ENCODE measurements at regions not wholly inside any gene's neighbourhood (a gene's known extent, or its start where the extent isn't known, plus 50 kb on each side); places are given as distances from the start of the nearest gene placed in this dataset.

DNA sequence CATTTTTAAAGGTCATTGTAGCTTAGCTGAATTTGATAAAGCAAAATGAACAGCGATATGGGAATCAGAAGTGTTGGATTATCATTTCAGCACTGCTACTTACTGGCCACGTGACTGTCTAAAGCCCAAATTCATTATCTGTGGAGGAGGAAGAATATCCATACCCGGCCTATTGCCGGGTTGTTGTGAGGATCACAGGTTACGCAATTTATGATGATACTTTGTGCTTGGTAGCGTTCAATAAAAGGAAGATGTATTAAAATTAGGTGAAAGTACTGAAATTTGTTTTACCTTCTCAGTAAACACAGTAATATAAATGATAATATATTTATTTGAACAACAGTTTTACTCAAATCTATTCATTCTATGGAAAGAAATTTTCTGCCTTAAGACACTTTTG lies 1540.2 kb downstream of the ADGRL3 start:
- no peak for DNase-seq (ENCODE audit: low read depth, low spot score)
- no peaks in the 10 kb centered on the region for H3K79me2 ChIP-seq (ENCODE audit: control insufficient read depth, insufficient read depth, low read length)
- H3K4me3 ChIP-seq (ENCODE audit: control insufficient read depth in 2 of 3, extremely low read depth in 1 of 3, insufficient read depth in 2 of 3, low read depth in 1 of 3, low read length in 3 of 3): no peak overlapping the region
- H3K27me3 ChIP-seq (ENCODE audit: control insufficient read depth, extremely low read depth, insufficient read depth, low read length): no peaks in the 10 kb centered on the region
- no peaks in the 10 kb centered on the region for H3K36me3 ChIP-seq (ENCODE audit: control insufficient read depth in 2 of 2, extremely low read depth in 1 of 2, insufficient read depth in 2 of 2, low read length in 2 of 2)
- H4K20me1 ChIP-seq (ENCODE audit: control insufficient read depth, extremely low read depth, insufficient read depth, low read length): no peaks in the 10 kb centered on the region
- no peaks in the 10 kb centered on the region for H3K9me3 ChIP-seq (ENCODE audit: control insufficient read depth, low read depth, low read length)
- no peaks in the 10 kb centered on the region for H3K9me1 ChIP-seq (ENCODE audit: control insufficient read depth, extremely low read depth, insufficient read depth, low read length)
- no peaks in the 10 kb centered on the region for H3K4me1 ChIP-seq (ENCODE audit: control insufficient read depth, extremely low read depth, insufficient read depth, low read length)
- dilution Hi-C loops (cut with MboI; ENCODE audit: extremely low pct_ligation_motif_present, low sequenced_read_pairs): no loop called here
- no peak overlapping the region for H3K9ac ChIP-seq (ENCODE audit: control insufficient read depth, extremely low read depth, insufficient read depth, low read length)
- no peak overlapping the region for H3K4me2 ChIP-seq (ENCODE audit: control insufficient read depth, extremely low read depth, insufficient read depth, low read depth, low read length)
- TF ChIP-seq, protein P1, sequence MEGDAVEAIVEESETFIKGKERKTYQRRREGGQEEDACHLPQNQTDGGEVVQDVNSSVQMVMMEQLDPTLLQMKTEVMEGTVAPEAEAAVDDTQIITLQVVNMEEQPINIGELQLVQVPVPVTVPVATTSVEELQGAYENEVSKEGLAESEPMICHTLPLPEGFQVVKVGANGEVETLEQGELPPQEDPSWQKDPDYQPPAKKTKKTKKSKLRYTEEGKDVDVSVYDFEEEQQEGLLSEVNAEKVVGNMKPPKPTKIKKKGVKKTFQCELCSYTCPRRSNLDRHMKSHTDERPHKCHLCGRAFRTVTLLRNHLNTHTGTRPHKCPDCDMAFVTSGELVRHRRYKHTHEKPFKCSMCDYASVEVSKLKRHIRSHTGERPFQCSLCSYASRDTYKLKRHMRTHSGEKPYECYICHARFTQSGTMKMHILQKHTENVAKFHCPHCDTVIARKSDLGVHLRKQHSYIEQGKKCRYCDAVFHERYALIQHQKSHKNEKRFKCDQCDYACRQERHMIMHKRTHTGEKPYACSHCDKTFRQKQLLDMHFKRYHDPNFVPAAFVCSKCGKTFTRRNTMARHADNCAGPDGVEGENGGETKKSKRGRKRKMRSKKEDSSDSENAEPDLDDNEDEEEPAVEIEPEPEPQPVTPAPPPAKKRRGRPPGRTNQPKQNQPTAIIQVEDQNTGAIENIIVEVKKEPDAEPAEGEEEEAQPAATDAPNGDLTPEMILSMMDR (optimal IDR thresholded peaks at IDR 0.05 in 1 of 3, IDR thresholded peaks at IDR 0.05 in 1 of 3, conservative IDR thresholded peaks at IDR 0.05 in 1 of 3; ENCODE audit: extremely low read depth in 1 of 3, insufficient read depth in 2 of 3, low read length in 3 of 3): no peak
- no peak for TF ChIP-seq EZH2 (IDR thresholded peaks at IDR 0.05; ENCODE audit: low read length)
- no peak overlapping the region for H3K27ac ChIP-seq (ENCODE audit: control insufficient read depth, insufficient read depth, low read length)
- H2AFZ ChIP-seq (ENCODE audit: control insufficient read depth, low read length): no peak overlapping the region
- no peak for FAIRE-seq

DNA sequence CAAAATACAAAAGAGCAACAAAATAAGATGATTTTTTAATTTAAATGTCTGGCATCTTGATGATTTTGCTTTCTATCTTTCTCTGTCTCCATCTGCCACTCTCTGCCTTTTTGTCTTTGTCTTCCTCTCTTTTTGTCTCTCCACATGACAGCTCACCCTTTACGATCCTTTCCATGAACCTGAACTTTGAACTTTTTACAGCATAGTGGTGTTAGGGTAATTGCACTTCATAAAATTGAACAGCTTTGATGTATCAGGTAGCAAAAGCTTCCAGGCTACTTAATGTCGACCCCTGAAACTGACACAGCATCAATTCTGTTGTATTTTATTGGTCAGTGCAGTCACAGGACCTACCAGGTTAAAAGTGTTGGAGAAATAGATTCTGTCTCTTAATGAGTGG lies 1517.0 kb downstream of the ADGRL3 start:
- Histone ChIP-seq H3K27ac (ENCODE audit: control insufficient read depth, insufficient read depth, low read length) (no peak overlapping the region), H3K9ac (ENCODE audit: control insufficient read depth, extremely low read depth, insufficient read depth, low read length) (no peak overlapping the region), H3K9me3 (ENCODE audit: control insufficient read depth, low read depth, low read length) (no peaks in the 10 kb centered on the region), H3K36me3 (ENCODE audit: control insufficient read depth in 2 of 2, extremely low read depth in 1 of 2, insufficient read depth in 2 of 2, low read length in 2 of 2) (no peaks in the 10 kb centered on the region), H3K4me1 (ENCODE audit: control insufficient read depth, extremely low read depth, insufficient read depth, low read length) (no peaks in the 10 kb centered on the region), H4K20me1 (ENCODE audit: control insufficient read depth, extremely low read depth, insufficient read depth, low read length) (no peaks in the 10 kb centered on the region), H3K4me3 (ENCODE audit: control insufficient read depth in 2 of 3, extremely low read depth in 1 of 3, insufficient read depth in 2 of 3, low read depth in 1 of 3, low read length in 3 of 3) (no peak overlapping the region), H3K79me2 (ENCODE audit: control insufficient read depth, insufficient read depth, low read length) (no peaks in the 10 kb centered on the region), H3K27me3 (ENCODE audit: control insufficient read depth, extremely low read depth, insufficient read depth, low read length) (no peaks in the 10 kb centered on the region), H3K9me1 (ENCODE audit: control insufficient read depth, extremely low read depth, insufficient read depth, low read length) (no peaks in the 10 kb centered on the region), H2AFZ (ENCODE audit: control insufficient read depth, low read length) (no peak overlapping the region), H3K4me2 (ENCODE audit: control insufficient read depth, extremely low read depth, insufficient read depth, low read depth, low read length) (no peak overlapping the region)
- dilution Hi-C loops (cut with MboI; ENCODE audit: extremely low pct_ligation_motif_present, low sequenced_read_pairs): no loop called here
- no peak for DNase-seq (ENCODE audit: low read depth, low spot score)
- FAIRE-seq: no peak
- no peak for TF ChIP-seq EZH2 (IDR thresholded peaks at IDR 0.05; ENCODE audit: low read length)
- TF ChIP-seq, protein P1 (optimal IDR thresholded peaks at IDR 0.05 in 1 of 3, IDR thresholded peaks at IDR 0.05 in 1 of 3, conservative IDR thresholded peaks at IDR 0.05 in 1 of 3; ENCODE audit: extremely low read depth in 1 of 3, insufficient read depth in 2 of 3, low read length in 3 of 3): no peak

Measured in keratinocyte (primary cell).